ENCODE measurements at regions not wholly inside any gene's neighbourhood (a gene's known extent, or its start where the extent isn't known, plus 50 kb on each side); places are given as distances from the start of the nearest gene placed in this dataset.

DNA sequence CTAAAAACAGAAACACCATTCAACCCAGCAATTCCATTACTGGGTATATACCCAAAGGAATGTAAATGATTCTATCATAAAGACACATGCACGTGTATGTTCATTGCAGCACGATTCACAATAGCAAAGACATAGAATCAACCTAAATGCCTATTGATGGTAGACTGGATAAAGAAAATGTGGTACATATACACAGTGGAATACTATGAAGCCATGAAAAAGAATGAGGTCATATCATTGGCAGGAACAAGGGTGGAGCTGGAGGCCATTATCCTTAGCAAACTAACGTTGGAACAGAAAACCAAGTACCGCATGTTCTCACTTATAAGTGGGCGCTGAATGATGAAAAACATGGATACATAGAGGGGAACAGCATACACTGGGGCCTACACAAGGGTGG is 77.2 kb upstream of the MYOCD start:
- no peak for DNase-seq (ENCODE audit: low read depth)

DNA sequence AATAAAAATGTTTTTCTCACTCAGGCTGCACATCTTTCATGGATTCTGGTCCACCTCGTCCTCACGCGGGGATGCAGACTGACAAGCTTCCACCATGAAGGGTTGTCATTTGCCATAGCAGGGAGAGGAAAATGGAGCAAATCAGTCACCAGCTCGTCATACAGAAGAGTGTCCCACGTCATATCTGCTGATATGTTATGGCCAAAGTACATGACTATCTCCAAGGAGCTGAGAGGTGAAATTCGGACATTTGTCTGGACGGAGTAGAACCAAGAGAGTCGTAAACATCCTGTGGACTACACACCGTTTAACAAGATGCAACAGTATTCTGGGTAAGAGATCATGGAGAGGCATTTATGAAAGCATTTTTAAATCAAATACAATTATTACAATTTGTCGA is 75.3 kb upstream of the MYOCD start:
- no peak for DNase-seq (ENCODE audit: low read depth)

DNA sequence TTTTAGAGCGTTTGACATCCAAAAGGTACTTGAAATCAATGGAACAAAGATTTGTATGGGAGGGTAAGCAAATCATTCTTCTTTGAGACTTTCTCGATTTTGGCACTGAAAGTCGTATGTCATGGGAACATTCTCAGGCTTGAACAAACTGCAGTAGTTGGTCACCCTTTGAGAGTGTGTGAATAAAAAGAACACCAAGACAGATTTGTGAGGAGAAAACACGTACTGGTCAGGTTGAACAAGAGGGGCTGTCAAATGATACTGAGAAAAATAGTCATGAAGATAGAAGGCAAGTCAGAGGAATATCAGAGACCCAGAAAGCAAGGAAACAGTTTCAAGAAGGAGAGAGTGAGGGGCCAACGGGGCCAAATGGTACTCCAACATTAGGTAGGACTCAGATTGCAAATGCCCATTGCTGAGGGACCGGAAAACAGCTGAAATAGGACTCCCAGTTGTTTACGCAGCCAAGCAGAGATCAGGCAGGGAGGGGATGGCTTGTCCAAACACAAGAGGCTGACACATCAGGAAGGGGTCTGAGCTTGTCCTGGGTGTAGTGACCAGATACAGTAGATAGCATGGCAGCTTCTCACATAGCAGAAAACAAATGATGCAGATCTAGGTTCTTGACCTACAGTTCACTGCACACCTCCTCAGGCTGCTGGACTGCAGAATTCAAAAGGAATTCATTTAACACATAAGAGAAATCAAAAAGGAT is 74.5 kb upstream of the MYOCD start:
- DNase-seq (ENCODE audit: low read depth) = peak; percentile 66

DNA sequence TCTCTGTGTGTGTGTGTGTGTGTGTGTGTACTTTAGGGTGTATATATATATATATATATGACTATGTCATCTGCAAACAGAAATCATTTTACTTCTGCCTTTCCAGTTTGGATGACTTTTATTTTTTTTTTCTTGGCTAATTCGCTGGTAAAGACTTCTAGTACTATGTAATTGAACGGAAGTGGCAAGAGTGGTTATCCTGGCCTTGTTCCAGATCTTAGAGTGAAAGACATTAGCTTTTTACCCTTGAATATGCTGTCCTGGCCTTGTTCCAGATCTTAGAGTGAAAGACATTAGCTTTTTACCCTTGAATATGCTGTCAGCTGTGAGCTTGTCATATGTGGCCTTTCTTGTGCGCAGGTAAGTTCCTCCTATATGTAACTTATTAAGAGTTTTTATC is 72.7 kb upstream of the MYOCD start:
- peak; percentile 76 for DNase-seq (ENCODE audit: low read depth)

DNA sequence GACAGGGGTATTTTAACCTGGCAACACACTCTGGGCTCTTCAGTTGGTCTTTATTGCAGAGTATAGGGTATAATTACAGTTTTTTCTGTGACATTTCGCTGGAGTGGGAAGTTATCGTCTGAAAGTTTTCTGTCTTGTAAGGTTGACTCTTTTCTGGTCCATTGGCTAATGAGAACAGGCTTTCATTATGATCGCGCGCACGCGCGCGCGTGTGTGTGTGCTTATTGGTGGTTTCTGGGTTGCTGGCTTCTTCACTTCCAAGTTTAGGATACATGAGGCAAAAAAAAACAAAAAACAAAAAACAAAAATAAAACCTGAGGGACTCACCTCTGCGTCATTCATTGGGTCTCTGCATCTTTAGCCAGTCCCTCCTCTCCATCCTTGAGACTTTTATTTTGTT is 68.7 kb upstream of the MYOCD start:
- no peak for DNase-seq (ENCODE audit: low read depth)

DNA sequence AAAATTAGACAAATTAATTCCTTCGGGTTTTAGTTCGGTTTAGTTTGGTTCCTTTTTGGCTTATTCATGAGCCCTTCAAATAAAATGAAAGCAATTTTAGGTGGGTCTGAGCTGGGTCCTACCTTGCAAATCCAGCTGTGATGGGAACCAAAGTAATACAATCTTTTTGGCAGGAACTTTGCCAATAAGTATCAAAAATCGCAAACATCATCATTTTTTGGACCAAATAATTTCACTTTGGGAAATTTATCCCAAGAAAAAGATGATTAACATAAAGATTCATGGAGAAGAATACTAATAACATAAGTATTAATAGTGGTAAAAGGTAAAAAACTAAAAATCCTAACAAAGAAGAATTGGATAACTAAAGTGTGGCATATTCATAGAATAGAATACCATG is 67.8 kb upstream of the MYOCD start:
- no peak for DNase-seq (ENCODE audit: low read depth)

DNA sequence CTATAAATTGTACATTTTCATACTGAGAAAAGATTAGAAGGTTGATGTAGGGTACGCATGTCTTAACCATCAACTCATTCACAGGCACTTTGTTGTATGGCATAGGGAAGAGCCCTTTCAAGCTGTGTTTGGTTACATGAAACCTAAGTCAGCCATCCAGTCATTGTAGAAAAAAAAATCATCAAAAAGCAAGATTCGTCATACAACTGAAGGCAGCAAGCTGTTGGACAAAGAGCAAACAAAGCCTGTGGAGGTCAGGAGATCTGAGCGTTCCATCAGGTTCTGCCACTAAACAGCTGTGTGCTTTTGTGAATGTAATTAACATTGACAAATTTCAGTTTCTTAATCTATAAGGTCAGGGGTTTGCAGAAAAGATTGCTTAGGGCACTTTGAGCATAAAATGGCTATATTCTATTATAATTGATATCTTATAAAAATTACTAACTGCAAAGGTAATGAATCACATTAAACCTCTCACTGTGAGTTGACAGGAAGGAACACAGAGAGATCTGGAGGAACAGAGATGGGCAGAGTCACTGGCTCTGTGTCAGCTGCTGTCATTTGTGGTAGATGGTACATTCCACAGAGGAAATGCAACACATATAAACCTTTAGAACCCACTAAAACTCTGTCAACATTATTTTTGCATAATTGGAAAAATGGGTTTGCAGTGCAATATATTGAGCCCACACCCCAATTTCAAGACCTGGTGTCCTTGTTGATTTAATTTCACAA is 66.3 kb upstream of the MYOCD start:
- peak; percentile 69 for DNase-seq (ENCODE audit: low read depth)

DNA sequence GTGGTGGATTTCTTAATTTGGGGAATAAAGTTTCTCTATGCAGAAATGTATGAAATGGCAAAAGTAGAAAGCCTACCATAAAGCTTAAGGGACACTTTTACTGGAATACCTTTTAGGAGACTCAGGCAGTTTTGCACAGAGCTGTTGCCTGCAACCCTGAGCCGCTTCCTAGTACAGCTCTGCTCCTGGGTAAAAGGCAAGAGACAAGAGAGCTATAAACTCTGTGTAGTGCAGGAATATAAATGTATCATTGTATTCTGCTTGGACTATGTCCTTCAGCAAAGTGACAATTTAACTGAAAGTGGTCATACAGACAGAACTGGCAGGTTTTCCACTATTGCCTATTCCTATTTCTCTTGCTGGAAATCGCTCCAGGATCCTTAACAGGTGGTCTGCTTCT is 65.3 kb upstream of the MYOCD start:
- no peak for DNase-seq (ENCODE audit: low read depth)

DNA sequence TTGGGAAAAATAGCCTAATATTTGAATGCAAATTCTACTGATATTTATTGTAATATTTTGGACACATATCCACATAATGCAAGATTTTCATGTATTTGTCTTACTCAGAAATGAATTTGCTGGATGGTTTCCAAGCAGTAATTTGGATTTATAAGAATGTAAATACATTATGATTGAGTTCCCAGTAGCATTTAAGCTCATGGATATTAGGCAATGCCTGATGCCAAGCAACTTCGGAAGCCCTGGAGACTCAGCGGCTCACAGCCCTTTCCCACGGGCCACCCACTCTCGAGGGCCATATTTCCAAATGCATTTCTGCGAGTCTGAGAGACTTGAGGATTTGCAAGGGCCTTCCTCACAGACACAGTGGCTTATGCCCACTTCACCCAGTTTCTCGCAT is 62.1 kb upstream of the MYOCD start:
- DNase-seq (ENCODE audit: low read depth) = no peak

DNA sequence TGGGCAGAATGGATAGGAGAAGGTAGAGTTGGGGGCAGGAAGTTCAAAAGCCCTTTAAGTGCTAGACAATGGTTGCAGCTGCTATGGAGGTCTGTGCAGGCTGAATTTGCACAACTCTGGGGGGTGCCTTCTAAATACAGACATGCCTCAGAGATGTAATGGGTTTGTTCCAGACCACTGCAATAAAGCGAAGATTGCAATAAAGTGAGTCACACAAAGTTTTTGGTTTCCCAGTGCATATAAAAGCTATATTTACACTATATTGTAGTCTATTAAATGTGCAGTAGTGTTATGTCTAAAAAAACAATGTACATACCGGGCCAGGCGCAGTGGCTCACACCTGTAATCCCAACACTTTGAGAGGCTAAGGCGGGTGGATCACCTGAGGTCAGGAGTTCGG is 60.5 kb upstream of the MYOCD start:
- DNase-seq (ENCODE audit: low read depth) = peak; percentile 71

DNA sequence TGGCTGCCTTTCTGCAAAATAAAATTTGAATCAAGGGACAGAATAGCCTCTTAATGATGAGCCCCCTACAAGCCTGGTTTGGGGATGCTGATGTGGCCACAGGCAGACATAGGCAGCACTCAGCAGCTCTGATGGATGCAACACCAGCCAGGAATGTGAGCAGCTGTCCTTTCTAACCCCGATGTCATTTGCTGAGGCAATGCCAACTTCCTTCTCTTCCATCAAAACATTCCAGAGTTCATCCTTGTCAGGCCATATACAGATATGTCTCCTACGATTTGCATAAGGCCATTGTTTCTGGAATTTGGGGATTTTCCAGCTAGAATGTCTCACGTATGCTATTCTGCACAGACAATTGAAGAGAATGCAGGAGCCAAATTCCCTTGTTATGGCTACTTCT is 52.1 kb upstream of the MYOCD start:
- peak; percentile 76 for DNase-seq (ENCODE audit: low read depth)

Measured in M059J (cell line).